GM18951 (cell line): ENCODE measurements at regions not wholly inside any gene's neighbourhood (a gene's known extent, or its start where the extent isn't known, plus 50 kb on each side); places are given as distances from the start of the nearest gene placed in this dataset.

Experiments used
- POLR2A ChIP-seq: IDR thresholded peaks from 4 replicates; pipeline ENCODE4 v1.6.1; 2011; ENCODE audit warnings: mild to moderate bottlenecking; ENCODE audit not compliant: insufficient read length, insufficient read depth; ENCODE audit errors: extremely low read depth
- in situ Hi-C: fragments of 300-500 bp; cut with MboI; formaldehyde crosslinking; loops from one replicate; pipeline ENCODE4 v1.12.0; 2022; ENCODE audit warnings: low sequenced_read_pairs, mixed read lengths, inconsistent platforms; ENCODE audit not compliant: unreplicated experiment

DNA sequence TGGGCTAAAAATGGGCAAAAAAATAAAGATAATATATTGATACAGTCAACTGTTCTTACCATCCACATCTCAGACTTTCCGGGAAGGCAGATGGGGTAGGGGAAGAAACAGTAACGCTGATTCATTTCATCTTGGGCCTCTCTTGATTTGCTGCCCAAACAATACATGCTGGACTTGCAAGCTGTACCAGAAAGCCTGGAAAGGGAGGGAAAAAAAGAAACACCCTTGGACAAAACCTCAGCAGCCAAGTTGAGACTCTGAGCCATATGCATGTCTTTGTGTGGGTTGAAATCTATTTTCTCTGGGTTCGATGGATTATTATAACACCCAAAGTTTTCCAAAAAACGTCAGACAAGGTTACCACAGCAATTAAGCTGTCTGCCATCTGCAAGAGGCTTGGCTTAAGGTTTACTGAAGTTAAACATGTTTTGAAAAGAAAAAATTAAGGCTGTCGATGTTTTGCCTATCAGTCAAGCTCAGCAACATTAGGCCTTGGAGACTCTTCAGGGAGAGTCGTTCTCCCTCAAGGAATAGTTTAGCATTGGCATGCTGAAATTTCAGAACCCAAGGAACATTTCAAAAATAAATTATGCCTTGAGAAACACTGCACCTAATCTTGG, 71.2 kb downstream of the PSMG1 start:
- in situ Hi-C loops: no loop called here
- no peak for TF ChIP-seq POLR2A

DNA sequence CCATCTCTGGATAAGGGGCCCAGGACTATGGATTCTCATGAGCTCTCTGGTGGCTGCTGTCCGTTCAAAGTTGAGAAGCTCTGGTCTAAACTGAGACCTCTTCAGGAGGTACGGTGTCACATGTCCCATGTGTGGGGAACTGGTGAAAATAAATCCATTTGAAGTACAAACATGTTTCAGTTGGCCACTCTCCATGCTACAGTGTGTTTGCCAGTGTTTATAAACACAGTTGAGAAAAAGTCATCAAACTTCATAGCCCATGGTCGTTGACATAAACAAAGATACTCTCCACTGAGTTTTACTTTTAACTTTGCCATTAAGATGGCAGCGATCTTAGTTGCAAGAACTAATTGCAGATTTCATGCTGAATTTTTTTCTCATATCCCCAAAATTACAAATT, 72.8 kb downstream of the PSMG1 start:
- in situ Hi-C loops: no loop called here
- no peak for TF ChIP-seq POLR2A

DNA sequence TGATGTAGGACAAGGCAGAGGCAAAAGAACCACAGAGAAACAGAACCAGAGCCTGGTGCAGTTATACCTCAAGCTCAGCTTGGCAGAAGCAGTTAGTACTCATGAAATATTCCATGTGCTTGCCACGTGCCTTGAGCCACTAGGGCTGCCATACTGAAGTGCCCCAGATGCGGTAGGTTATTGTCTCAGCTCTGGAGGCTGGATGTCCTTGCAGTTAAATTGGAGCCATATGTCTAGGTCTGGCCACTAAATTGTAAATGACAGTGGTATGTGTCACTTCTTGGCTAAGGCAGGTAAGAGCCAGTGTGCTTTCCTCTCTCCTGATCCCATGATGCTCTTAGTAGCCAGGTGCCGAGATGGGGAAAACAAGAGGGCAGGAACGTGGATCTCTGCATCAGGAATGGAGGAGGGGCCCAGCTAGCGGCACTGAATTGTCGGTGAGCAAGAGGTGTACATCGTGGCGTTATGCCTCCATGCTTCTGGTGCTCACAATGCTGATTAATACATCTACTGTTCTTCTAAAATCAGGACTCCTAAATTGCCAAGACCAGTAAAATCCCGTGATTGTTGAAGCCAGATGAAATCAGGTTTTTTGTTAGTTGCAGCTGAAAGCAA, 73.5 kb downstream of the PSMG1 start:
- in situ Hi-C loops: no loop called here
- no peak for TF ChIP-seq POLR2A

DNA sequence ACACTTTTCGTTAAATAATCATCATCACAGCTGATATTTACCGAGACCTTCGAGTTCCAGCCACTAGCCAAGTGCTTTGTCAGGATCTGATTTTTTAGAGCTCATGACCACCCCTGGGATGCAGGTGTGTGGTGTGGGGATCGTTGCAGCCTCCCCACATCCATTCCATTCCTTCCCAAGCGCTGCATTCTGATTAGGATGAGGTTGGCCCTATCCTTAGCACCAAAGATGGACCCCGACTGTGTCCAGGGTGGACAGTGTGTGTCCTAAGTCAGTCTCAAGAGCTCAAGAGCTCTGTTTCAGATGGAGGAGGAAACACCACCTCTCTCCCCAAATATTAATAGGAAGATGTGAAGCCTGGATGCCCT, 74.1 kb downstream of the PSMG1 start:
- in situ Hi-C loops: no loop called here
- TF ChIP-seq POLR2A: no peak

DNA sequence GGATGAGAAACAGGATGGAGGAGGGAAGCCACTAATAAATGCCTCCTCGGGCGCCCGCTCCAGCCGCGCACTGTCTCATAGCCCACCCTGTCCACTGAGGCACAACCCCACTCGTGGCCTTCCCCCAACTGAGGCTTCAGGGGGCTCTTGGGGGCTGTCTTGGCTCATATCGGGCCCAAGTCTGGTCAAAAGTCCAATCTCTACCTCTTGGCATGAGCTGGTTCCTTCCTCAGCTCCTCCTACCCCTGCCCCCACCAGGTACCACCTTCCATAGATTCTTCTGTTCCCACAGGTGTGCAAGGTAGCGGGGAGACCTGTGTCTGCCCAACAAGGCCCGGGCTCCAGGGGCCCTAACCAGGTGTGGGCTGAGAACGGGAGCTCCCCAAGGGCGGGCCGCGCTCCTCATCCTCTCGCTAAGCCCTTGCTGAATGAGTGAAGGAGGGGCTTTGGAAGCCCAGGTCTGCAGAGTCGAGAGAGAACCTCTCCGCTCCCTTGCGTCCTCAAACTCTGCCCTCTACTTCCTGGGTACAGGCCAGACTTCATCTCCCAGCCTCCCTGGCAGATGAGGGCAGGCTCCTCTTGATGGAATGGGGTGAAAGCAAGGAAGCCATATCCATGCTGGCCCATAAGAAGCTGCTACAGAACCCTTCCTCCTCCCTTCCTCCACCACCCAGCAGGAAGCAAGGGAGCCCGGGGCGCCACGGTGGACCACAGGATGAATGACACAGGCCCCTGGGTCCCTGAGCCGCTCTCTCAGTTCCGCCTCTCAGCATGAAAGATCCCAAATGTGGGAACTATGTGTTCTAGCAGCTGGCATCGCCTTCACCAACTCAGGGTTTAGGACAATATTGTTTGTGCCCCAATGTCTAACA, 74.7 kb downstream of the PSMG1 start:
- in situ Hi-C loops: no loop called here
- TF ChIP-seq POLR2A: no peak

DNA sequence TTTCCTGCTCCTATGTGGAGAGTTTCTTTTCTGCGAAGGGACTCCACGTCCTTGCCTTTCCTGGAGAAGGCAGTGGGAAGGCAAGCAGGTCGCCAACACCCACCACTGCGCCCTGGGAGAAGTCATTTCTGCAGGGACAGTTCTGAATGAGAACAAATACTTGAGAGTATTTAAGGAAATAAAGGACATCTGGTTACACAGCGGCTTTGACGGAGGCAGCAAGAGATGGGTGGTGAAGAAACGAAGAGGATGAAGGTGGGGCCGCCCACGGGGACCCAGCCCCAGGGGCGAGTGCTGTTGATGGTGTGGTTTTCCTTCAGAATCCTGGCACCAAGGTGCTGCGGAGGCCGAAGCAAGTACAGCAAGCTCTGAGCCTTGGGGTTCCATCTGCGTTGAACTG, 75.5 kb downstream of the PSMG1 start:
- TF ChIP-seq POLR2A: no peak
- in situ Hi-C loops: no loop called here

DNA sequence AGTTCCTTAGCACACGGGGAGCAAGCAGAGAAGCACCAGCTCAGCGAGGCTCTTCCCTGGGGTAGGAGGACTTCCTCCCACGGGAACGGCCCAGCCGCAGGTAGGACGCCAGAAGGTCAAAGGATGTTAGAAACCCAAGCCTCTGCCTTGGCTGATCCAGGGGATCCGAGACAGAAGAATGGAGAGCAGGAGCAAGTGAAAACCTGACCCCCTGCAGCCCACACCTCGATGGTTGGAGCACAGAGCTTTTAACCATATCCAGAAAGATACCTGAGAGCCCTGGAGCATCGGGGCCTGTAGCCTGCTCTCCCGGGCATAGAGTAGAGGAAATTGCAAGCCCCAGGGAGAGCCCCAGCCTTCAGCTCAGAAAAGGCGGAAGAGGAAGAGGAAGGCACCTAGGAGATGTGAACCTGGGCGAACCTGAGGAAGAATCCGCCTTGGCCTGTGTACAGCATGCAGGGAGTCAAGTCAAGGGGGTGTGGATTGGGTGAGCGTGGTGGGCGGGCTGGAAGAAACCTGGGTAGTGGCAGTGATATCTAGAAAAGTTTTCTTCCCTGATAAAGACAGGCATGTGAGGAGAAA, 76.3 kb downstream of the PSMG1 start:
- in situ Hi-C loops: no loop called here
- no peak for TF ChIP-seq POLR2A

DNA sequence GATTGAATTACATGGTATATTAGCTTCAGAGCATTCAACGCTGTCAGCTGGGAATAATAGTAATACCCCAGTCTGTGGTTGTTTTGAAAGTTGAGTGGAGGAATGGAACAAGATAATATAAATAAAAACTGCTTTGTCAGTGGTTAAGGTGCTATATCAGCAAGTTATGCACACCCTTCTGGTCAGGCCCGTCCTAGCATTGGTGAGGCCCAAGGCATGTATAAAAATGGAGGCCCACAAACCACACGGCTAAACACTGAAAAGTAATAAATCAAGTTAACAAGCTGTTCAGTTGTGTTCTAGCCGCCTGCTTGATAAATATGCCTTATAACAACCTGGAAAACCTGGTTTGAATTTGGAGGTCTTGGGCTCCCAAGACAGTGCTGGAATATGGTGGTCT, 77.4 kb downstream of the PSMG1 start:
- in situ Hi-C loops: no loop called here
- TF ChIP-seq POLR2A: no peak

DNA sequence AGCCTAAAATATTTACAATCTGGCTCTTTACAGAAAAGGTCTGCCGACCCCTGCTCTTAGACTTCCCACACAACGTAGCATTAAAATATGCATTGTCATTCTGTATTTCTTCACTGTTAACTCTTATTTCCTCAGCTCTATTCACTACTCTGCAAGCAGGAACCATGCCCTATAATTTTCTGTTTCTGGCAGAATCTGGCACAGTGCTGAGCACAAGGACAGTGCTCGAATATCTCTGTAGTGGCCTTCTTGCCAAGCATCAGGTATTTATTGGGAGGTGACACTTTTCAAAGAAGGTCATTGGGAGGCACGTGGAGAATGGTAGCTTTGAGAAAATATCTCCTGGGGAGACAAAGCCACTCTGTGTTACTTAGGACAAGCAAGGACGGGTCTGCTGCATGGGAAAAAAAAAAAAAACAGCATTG, 77.9 kb downstream of the PSMG1 start:
- in situ Hi-C loops: no loop called here
- TF ChIP-seq POLR2A: no peak

DNA sequence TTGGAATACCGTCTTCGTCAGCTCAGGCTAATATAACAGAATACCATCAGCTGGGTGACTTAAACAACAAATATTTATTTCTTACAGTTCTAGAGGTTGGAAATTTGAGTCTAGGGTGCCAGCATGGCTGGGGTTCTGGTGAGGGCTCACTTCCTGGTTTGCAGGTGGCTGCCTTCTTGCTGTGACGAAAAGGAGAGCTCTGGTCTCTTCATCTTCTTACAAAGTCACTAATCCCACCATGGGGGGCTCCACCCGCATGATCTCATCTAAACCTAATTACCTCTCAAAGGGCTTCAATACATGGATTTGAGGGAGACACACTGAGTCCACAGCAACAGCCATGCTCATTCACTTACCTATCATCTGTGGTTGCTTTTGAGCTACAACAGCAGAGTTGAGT, 78.3 kb downstream of the PSMG1 start:
- in situ Hi-C loops: no loop called here

DNA sequence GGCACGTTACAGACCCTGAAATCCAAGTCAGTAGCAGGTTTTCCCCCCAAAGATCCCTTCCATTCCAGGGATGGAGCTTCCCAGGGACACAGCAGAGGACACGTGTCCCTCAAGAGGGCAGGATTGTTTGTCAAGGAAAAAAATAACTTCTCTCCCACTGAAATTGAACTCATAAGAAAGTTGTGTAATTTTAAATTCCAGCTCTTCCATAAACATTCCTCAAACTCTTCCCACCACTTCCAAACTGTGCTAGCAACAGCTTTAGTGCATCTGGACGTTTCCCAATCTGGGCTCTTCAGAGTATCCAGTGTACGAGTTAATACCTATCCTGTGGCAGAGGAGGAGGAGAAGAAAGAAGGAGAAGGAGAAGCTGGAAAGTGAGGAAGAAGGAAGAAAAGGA, 79.6 kb downstream of the PSMG1 start:
- in situ Hi-C loops: no loop called here
- TF ChIP-seq POLR2A: no peak

More for the DNA sequence above, 78.3 kb downstream of the PSMG1 start:
- no peak for TF ChIP-seq POLR2A

DNA sequence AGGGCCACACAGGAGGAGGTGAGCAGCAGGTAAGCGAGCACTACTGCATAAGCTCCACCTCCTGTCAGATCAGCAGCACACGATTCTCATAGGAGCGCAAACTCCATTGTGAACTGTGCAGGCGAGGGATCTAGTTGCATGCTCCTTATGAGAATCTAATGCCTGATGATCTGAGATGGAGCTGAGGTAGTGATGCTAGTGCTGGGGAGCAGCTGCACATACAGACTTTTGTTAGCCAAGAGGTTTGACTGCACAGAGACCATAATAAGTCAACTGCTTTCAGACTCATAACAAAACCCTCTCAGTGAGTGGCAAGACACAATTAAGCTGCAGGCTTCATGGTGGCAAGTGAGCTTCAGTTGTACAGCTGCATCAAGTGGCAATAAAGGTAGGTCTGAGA, 83.4 kb downstream of the PSMG1 start:
- TF ChIP-seq POLR2A: no peak
- in situ Hi-C loops: no loop called here

DNA sequence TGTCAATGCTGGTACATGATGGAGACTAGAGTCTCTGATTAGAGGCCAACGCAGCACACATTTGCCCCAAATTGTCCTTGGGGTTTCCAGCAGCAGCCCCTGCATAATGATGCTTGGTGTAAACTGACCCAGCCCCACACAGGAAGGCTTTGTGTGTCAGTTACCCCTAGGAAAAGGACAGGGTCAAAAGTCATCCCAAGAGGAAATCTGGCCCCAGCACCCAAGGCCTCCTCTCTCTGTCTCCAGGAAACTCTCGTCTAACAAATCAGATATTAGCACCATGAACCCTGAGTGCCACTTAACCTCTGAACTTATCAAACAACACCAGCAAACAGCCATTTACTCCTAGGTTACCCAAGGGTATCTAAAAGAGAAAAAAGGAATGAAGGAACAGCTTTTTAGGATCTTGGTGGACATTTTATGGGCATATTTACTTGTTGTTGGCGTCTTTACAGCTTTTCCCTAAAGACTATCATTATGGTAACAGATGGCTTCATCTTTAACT, 84.5 kb downstream of the PSMG1 start:
- in situ Hi-C loops: no loop called here

DNA sequence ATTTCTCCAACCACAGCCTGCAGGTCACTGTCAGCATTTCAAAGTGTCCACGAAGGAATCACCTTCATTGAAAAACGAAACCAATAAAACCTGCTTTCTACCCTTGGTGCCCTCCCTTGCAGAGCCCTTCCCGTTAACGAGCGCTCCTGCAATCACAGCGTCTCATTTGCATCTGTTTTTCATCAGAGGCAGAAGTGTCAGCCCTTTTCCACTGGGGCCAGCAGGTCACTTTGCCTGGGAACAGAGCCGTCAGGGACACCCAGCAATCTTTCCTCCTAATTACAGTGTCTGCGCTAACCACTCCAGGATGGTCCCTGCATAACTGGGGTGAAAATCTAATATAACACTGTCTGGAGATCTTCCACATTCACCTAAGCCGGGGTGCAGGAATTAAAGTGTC, 85.3 kb downstream of the PSMG1 start:
- in situ Hi-C loops: no loop called here
- no peak for TF ChIP-seq POLR2A

More for the DNA sequence above, 84.5 kb downstream of the PSMG1 start:
- no peak for TF ChIP-seq POLR2A

DNA sequence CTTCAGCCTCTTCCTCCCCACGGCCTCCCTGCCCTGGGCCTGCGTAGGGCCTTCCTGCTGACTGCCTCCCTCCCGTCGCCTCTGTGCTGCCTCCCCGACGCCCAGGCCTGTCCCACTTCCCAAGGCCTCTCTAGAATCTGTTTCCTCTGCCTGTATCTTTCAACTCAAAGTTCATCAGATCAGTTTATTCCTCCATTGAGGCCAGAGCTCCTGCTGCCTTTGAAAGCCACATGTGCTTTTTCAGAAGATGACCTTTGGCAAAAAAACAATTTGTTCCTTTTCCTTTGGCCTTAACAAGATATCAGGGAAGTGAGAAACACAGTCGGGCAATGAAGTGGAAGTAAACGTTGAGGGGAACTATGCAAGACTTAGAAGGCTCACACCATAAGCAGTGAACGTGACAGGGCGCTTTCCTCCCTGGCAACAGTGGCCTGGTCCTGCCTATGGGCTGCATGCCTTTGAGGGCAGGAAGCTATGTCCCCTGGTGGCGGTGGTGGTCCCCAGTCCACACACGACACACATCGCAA, 85.9 kb downstream of the PSMG1 start:
- in situ Hi-C loops: no loop called here
- TF ChIP-seq POLR2A: no peak
